T-helper 22 cell (primary cell): ENCODE measurements at regions not wholly inside any gene's neighbourhood (a gene's known extent, or its start where the extent isn't known, plus 50 kb on each side); places are given as distances from the start of the nearest gene placed in this dataset.

ENCODE experiments used
- DNase-seq: peaks from one replicate; pipeline ENCODE4 v3.0.0-alpha.2; 2020; ENCODE audit warnings: low read depth

GRCh38 chr5:124924729-124925128, 178.3 kb upstream of the ZNF608 start:
- no peak for DNase-seq

DNA sequence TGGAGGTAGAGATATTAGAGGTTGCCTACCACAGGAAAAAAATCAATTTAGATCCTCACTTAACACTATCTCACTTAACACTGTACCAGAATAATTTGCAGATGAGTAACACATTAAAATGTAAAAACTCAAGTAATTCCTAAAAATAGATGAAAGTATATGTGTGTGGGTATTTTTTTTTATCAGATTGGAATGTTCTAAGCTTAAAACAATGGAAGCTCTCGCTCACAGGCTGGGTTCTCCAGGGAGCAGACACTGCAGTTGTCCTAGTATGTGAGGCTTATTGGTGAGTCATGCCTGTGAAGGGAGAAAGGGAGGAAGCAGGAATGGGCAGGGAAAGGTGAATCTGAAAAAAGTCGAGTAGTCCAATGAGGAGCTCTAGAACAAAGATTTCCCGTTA, 181.3 kb upstream of the ZNF608 start:
- DNase-seq = no peak

GRCh38 chr5:124929000-124929399, 182.6 kb upstream of the ZNF608 start:
- DNase-seq = no peak

- DNase-seq = no peak
Measured at GRCh38 chr5:124932791-124933600, 186.6 kb upstream of the ZNF608 start.

GRCh38 chr5:124935065-124935464, 188.6 kb upstream of the ZNF608 start:
- no peak for DNase-seq

- no peak for DNase-seq
Measured at GRCh38 chr5:124936626-124936933, 190.1 kb upstream of the ZNF608 start.

GRCh38 chr5:124941051-124942049, 194.9 kb upstream of the ZNF608 start:
- no peak for DNase-seq

- DNase-seq = no peak
Measured at GRCh38 chr5:124948062-124948753, 201.8 kb upstream of the ZNF608 start.

DNA sequence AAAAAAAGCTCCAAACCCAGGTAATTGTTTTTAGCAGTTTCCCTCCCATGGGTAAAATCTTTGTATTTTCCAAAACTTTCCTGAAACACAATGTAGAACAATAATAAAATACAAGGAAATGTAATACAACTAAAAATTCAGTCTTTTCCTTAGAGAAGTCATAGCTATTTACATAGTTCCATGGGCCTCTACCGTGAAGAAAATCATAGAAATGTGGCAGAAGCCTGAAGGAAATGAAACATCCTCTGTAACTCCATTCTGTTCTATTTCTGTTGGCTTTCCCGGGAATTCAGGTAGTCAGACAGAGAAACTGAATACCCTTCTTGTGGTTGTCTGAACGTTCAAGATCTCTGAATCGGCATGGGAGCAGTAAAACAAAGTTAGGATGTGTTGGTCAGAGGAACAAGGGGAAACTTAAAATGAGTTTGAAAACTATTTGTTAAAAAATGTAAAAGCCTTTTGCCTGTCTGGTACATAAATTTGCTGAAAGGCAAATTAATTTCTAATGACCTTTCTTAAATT, 202.4 kb upstream of the ZNF608 start:
- DNase-seq = no peak

DNA sequence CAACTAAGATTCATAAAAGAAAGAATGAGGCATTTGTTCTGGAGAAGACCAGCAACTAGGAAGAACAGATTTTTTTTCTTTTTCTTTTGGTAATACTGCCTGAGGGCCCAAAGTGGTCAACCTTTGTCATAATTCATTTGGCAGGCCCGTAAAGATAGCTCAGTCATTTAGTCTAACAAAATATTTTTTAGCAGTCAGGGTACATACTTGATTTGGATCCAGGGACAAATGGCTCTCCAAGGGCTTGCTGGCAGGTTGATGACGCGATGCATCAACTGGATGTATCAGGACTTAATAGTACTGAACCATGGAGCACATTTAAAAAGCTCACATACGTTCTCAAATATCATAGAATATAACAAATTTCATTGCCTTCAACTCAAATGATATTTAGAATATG, 203.4 kb upstream of the ZNF608 start:
- DNase-seq = no peak

GRCh38 chr5:124951105-124951504, 204.7 kb upstream of the ZNF608 start:
- DNase-seq = no peak

DNA sequence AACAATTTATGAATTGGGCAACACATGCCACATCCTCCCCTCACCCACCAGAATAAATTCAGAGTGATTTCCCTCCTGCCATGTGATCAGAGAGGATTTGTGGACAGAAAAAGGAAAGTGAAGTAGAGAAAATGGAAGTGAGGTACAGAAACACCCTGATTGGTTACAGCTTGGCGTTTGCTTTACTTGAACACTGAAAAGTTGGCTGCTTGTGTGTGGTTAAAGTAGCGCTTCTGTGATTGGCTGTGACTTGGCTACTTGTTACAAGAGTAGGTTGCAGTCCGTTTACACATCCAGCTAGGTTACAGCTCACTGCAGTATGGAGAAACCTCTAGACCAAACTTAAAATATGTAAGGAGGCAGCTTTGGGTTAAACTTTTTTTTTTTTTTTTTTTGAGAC, 205.2 kb upstream of the ZNF608 start:
- no peak for DNase-seq

GRCh38 chr5:124952079-124952478, 205.6 kb upstream of the ZNF608 start:
- DNase-seq = no peak

DNA sequence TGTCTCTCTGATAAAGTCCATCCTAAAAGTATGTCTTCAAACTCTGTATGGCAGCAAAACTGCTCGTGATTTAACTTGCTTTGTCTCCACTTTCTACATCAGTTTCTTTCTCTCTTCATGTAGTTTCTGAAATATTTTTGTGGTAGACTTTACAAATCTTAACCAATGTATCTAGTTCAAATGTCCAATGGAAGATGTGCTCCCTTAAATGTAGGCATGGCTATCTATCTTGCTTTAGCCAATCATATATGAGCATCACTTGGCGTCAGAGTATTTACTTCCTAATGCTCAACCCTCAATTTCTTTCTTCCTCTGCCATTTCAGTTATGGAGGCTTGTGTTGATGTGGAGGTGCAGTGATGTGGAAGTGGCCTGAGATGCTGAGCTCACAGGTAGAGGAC, 206.1 kb upstream of the ZNF608 start:
- no peak for DNase-seq

DNA sequence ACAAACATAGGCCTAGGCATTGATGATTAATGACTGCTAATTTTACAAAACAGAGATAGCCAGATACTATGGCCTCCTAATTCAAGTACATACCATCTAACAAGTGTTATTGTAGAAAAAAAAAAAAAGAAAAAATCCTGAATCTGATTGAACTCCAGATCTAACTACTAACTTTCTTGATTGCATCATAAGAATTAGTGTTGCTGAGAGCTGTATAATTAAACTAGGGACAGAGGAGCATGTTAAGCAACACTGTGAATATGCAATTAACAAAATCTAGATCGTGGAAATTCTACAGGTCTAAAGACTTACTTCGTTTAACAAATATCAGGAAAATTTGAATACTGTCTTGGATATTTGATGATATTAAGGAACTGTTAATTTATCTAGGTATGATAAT, 208.3 kb upstream of the ZNF608 start:
- no peak for DNase-seq

DNA sequence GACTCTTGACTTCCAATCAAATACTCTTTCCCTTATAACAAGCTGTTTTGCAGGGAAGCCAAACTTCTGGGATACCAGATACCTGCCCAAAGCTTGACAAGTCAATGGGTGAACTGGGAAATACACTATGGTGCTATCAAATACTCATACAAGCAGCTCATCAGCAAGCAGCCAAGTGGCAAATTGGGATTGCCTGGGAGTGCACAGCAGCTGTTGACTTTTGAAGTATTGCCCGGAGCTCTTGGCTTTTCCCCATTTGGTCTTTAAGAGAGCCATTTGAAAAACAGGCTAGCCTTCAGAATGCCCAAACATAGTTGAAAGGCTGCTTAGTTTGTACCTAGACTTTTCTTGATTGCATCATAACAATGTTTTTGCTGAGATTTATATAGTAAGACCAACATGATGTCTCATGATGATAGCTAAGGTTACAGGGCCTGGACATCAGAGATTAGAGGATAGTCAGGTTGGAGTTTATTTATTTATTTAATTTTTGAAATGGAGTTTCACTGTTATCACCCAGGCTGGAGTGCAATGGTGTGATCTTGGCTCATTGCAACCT, 210.1 kb upstream of the ZNF608 start:
- no peak for DNase-seq

- no peak for DNase-seq
Measured at GRCh38 chr5:124957063-124957462, 210.6 kb upstream of the ZNF608 start.

DNA sequence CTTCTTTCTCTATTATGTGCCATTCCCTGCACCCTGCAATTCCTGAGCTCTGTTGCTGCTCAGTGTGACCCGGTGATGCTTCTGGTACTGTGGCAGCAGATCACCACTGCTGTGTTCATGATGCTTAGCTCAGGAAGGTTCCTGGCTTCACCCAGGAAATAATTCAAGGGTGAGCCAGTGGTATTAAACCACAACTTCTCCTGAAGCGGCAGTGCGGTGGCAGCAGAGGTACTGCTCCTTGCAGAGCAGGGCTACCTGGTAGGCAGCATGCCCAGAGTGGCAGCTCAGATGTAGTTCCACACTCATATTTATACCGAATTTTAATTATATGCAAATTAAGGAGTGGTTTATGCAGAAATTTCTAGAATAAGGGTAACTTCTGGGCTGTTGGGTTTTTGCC, 213.8 kb upstream of the ZNF608 start:
- no peak for DNase-seq

GRCh38 chr5:124961521-124961920, 215.1 kb upstream of the ZNF608 start:
- DNase-seq = no peak

DNA sequence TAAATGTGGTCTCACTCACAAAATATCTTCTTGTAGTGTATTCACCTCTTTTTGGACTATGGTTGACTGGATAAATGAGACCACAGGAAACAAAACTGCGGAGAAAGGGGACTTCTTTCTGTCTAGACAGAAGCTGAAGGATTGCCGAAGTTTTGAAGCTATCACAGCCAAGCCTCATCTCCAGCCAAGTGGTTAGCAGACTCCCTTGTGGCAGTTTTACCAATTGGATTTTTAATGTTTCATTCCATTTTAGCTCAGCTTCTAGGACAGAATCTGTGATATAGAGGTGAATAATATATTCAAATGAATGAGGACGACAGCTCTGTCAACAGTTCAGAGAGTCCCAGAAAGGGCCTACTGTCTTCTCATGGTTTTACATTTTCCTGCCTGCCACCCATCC, 215.7 kb upstream of the ZNF608 start:
- no peak for DNase-seq

DNA sequence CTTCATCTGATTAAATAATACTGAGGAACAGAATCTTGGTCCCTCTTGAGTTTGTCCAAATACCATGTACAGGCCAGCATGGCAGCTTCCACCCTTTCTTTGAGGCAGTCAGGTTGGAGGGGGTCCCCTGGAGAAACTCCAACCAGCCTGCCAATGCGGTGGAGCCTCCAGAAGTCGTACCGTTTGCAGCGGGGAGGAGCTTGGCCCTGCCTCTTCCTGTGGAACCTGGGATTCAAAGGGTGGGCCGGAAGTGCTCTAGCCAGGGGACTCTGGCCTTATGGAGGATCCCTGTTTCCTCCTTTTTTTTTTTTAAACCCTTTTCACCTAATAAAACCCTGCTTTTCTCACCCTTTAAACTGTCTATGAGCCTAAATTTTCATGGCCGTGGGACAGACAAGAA, 216.3 kb upstream of the ZNF608 start:
- no peak for DNase-seq
